GM21526 (cell line): ENCODE measurements at regions not wholly inside any gene's neighbourhood (a gene's known extent, or its start where the extent isn't known, plus 50 kb on each side); places are given as distances from the start of the nearest gene placed in this dataset.

Source experiments
- ATAC-seq: cut with Tn5 transposase; IDR thresholded peaks from one replicate; pipeline ENCODE4 v1.9.1; 2021; ENCODE audit warnings: moderate library complexity; ENCODE audit not compliant: unreplicated experiment, low FRiP score

- ATAC-seq = no peak
Observed at GRCh38 chr4:32043248-32043633, 1323.1 kb downstream of the PCDH7 start.

GRCh38 chr4:32061916-32062315 is 1341.7 kb downstream of the PCDH7 start:
- no peak for ATAC-seq

GRCh38 chr4:32073542-32073941 is 1353.4 kb downstream of the PCDH7 start:
- ATAC-seq = no peak

GRCh38 chr4:32087211-32087610 is 1367.0 kb downstream of the PCDH7 start:
- no peak for ATAC-seq

GRCh38 chr4:32094987-32095386 is 1374.8 kb downstream of the PCDH7 start:
- no peak for ATAC-seq

- ATAC-seq = no peak
Observed at GRCh38 chr4:32102896-32103295, 1382.7 kb downstream of the PCDH7 start.

GRCh38 chr4:32106767-32107166 is 1386.6 kb downstream of the PCDH7 start:
- no peak for ATAC-seq

GRCh38 chr4:32112891-32113290 is 1392.7 kb downstream of the PCDH7 start:
- no peak for ATAC-seq

GRCh38 chr4:32117693-32118092 is 1397.5 kb downstream of the PCDH7 start:
- ATAC-seq = no peak

- ATAC-seq = no peak
Observed at GRCh38 chr4:32119907-32120306, 1399.7 kb downstream of the PCDH7 start.

GRCh38 chr4:32128549-32128948 is 1408.4 kb downstream of the PCDH7 start:
- ATAC-seq = no peak

- no peak for ATAC-seq
Observed at GRCh38 chr4:32129967-32130366, 1409.8 kb downstream of the PCDH7 start.

GRCh38 chr4:32133141-32133540 is 1413.0 kb downstream of the PCDH7 start:
- no peak for ATAC-seq

- ATAC-seq = no peak
Observed at GRCh38 chr4:32133734-32134133, 1413.6 kb downstream of the PCDH7 start.

- no peak for ATAC-seq
Observed at GRCh38 chr4:32135642-32136041, 1415.5 kb downstream of the PCDH7 start.

- ATAC-seq = no peak
Observed at GRCh38 chr4:32136081-32136787, 1416.1 kb downstream of the PCDH7 start.

GRCh38 chr4:32140636-32141035 is 1420.5 kb downstream of the PCDH7 start:
- ATAC-seq = no peak

- no peak for ATAC-seq
Observed at GRCh38 chr4:32142075-32142474, 1421.9 kb downstream of the PCDH7 start.

- ATAC-seq = no peak
Observed at GRCh38 chr4:32145987-32146386, 1425.8 kb downstream of the PCDH7 start.

GRCh38 chr4:32147446-32148085 is 1427.4 kb downstream of the PCDH7 start:
- ATAC-seq = no peak

GRCh38 chr4:32148111-32148666 is 1428.0 kb downstream of the PCDH7 start:
- ATAC-seq = no peak

- no peak for ATAC-seq
Observed at GRCh38 chr4:32158961-32159360, 1438.8 kb downstream of the PCDH7 start.
